ENCODE measurements at regions not wholly inside any gene's neighbourhood (a gene's known extent, or its start where the extent isn't known, plus 50 kb on each side); places are given as distances from the start of the nearest gene placed in this dataset.

DNA sequence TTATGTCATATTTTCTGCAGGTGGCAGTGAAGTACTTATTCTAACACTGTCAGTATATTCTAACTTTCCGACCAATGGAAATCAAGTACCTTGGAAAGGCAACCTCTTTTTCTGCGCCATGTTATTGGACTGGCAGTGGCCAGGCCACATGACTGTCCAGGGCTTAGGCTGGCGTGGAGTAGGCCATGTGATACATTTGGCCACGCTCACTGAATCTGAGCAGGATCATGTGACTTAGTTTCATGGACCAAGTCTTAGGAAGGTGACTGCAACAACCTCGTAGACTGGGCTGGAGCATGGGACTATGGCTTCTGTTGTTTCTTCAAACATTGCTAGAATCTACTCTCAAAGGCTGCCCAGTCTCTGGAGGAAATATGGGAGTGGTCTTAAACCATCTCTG lies 60.4 kb upstream of the HAAO start:
- Histone ChIP-seq H3K4me2 (ENCODE audit: extremely low read depth, insufficient read depth, low read length) (no peak overlapping the region), H3K36me3 (ENCODE audit: control insufficient read depth, insufficient read depth, low read length) (no peaks in the 10 kb centered on the region), H3K27me3 (ENCODE audit: control insufficient read depth, insufficient read depth, low read length) (no peaks in the 10 kb centered on the region), H3K9me3 (ENCODE audit: control insufficient read depth, insufficient read depth, low read depth, low read length) (no peaks in the 10 kb centered on the region), H4K20me1 (ENCODE audit: control insufficient read depth, extremely low read depth, insufficient read depth, low read length) (no peaks in the 10 kb centered on the region), H3K27ac (ENCODE audit: insufficient read depth, low read length) (no peak overlapping the region), H3K4me3 (replicated peaks in 1 of 4; ENCODE audit: control extremely low read depth in 1 of 4, insufficient read depth in 1 of 4, low read depth in 3 of 4, low read length in 4 of 4) (no peak overlapping the region), H2AFZ (ENCODE audit: low read length) (no peak overlapping the region), H3K4me1 (ENCODE audit: control insufficient read depth, extremely low read depth, insufficient read depth, low read length) (peaks cover 15% of the 10 kb centered on the region), H3K9ac (ENCODE audit: insufficient read depth, low read length) (no peak overlapping the region), H3K79me2 (ENCODE audit: control insufficient read depth, insufficient read depth, low read length) (no peaks in the 10 kb centered on the region)
- DNase-seq (ENCODE audit: low read depth in 2 of 2) = no peak
- TF ChIP-seq EZH2 (IDR thresholded peaks at IDR 0.05; ENCODE audit: low read length, missing control alignments) = no peak
- TF ChIP-seq, protein P1, sequence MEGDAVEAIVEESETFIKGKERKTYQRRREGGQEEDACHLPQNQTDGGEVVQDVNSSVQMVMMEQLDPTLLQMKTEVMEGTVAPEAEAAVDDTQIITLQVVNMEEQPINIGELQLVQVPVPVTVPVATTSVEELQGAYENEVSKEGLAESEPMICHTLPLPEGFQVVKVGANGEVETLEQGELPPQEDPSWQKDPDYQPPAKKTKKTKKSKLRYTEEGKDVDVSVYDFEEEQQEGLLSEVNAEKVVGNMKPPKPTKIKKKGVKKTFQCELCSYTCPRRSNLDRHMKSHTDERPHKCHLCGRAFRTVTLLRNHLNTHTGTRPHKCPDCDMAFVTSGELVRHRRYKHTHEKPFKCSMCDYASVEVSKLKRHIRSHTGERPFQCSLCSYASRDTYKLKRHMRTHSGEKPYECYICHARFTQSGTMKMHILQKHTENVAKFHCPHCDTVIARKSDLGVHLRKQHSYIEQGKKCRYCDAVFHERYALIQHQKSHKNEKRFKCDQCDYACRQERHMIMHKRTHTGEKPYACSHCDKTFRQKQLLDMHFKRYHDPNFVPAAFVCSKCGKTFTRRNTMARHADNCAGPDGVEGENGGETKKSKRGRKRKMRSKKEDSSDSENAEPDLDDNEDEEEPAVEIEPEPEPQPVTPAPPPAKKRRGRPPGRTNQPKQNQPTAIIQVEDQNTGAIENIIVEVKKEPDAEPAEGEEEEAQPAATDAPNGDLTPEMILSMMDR (conservative IDR thresholded peaks at IDR 0.05 in 1 of 2, IDR thresholded peaks at IDR 0.05 in 1 of 2; ENCODE audit: low read depth in 1 of 2, low read length in 2 of 2) = no peak

DNA sequence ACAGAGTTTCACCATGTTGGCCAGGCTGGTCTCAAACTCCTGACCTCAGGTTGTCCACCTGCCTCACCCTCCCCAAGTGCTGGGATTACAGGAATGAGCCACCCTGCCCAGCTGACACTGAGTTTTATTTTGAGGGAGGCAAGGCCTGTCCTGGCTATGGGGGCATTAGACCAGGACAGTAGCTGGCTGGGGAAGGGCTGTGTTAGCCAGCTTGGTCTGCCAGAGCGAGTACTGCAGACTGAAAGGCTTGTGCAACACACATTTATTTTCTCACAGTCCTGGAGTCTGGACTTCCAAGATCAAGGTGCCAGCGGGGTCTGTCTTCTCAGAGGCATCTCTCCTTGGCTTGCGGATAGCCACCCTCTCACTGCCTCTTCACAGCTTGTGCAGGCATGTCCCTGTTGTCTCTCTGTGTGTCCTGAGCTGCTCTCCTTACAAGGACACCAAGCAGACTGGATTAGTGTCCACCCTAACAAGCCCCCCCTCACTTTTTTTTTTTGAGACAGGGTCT lies 59.4 kb upstream of the HAAO start:
- no peak overlapping the region for H3K9ac ChIP-seq (ENCODE audit: insufficient read depth, low read length)

DNA sequence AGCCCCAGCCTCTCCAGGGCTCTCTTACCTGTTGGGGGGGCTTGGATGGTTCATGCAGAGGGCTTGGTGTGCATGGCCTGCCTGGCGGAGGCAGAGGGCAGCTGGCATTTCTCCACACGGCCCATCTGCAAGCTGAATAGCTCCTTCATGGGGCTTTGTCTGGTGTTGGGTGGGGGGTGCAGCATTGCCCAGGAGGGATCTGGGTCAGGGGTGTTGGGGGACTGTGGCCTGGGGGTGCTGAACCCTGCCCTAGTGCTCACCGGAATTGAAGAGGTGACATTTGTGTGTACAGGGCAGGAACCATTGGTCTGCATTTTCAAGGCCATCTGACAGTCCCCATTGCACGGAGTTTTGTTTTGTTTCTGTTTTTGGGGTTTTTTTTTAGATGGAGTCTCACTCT lies 58.8 kb upstream of the HAAO start:
- Histone ChIP-seq H2AFZ (ENCODE audit: low read length) (no peak overlapping the region), H3K4me2 (ENCODE audit: extremely low read depth, insufficient read depth, low read length) (no peak overlapping the region), H3K4me3 (replicated peaks in 1 of 4; ENCODE audit: control extremely low read depth in 1 of 4, insufficient read depth in 1 of 4, low read depth in 3 of 4, low read length in 4 of 4) (no peak overlapping the region), H3K9ac (ENCODE audit: insufficient read depth, low read length) (no peak overlapping the region), H3K27me3 (ENCODE audit: control insufficient read depth, insufficient read depth, low read length) (no peaks in the 10 kb centered on the region), H4K20me1 (ENCODE audit: control insufficient read depth, extremely low read depth, insufficient read depth, low read length) (no peaks in the 10 kb centered on the region), H3K79me2 (ENCODE audit: control insufficient read depth, insufficient read depth, low read length) (no peaks in the 10 kb centered on the region), H3K27ac (ENCODE audit: insufficient read depth, low read length) (no peak overlapping the region), H3K4me1 (ENCODE audit: control insufficient read depth, extremely low read depth, insufficient read depth, low read length) (peaks cover 15% of the 10 kb centered on the region), H3K36me3 (ENCODE audit: control insufficient read depth, insufficient read depth, low read length) (no peaks in the 10 kb centered on the region), H3K9me3 (ENCODE audit: control insufficient read depth, insufficient read depth, low read depth, low read length) (no peaks in the 10 kb centered on the region)
- no peak for DNase-seq (ENCODE audit: low read depth in 2 of 2)
- TF ChIP-seq, protein P1 (conservative IDR thresholded peaks at IDR 0.05 in 1 of 2, IDR thresholded peaks at IDR 0.05 in 1 of 2; ENCODE audit: low read depth in 1 of 2, low read length in 2 of 2) = no peak
- TF ChIP-seq EZH2 (IDR thresholded peaks at IDR 0.05; ENCODE audit: low read length, missing control alignments) = no peak

More for the DNA sequence above, 59.4 kb upstream of the HAAO start:
- H3K27ac ChIP-seq (ENCODE audit: insufficient read depth, low read length) = no peak overlapping the region
- no peak overlapping the region for H3K4me2 ChIP-seq (ENCODE audit: extremely low read depth, insufficient read depth, low read length)
- H3K36me3 ChIP-seq (ENCODE audit: control insufficient read depth, insufficient read depth, low read length) = no peaks in the 10 kb centered on the region
- no peaks in the 10 kb centered on the region for H3K9me3 ChIP-seq (ENCODE audit: control insufficient read depth, insufficient read depth, low read depth, low read length)
- no peak for DNase-seq (ENCODE audit: low read depth in 2 of 2)
- H2AFZ ChIP-seq (ENCODE audit: low read length) = no peak overlapping the region
- H3K79me2 ChIP-seq (ENCODE audit: control insufficient read depth, insufficient read depth, low read length) = no peaks in the 10 kb centered on the region
- TF ChIP-seq, protein P1 (conservative IDR thresholded peaks at IDR 0.05 in 1 of 2, IDR thresholded peaks at IDR 0.05 in 1 of 2; ENCODE audit: low read depth in 1 of 2, low read length in 2 of 2) = no peak
- no peak for TF ChIP-seq EZH2 (IDR thresholded peaks at IDR 0.05; ENCODE audit: low read length, missing control alignments)
- no peak overlapping the region for H3K4me3 ChIP-seq (replicated peaks in 1 of 4; ENCODE audit: control extremely low read depth in 1 of 4, insufficient read depth in 1 of 4, low read depth in 3 of 4, low read length in 4 of 4)
- H4K20me1 ChIP-seq (ENCODE audit: control insufficient read depth, extremely low read depth, insufficient read depth, low read length) = no peaks in the 10 kb centered on the region
- H3K27me3 ChIP-seq (ENCODE audit: control insufficient read depth, insufficient read depth, low read length) = no peaks in the 10 kb centered on the region
- H3K4me1 ChIP-seq (ENCODE audit: control insufficient read depth, extremely low read depth, insufficient read depth, low read length) = peaks cover 15% of the 10 kb centered on the region

All from fibroblast of lung (primary cell).